HL-60 (cell line): ENCODE measurements at regions not wholly inside any gene's neighbourhood (a gene's known extent, or its start where the extent isn't known, plus 50 kb on each side); places are given as distances from the start of the nearest gene placed in this dataset.

Experiments
- DNase-seq, 2 experiments: peaks; one replicate each; pipeline ENCODE4 v3.0.0-alpha.2; 2010 to 2020; ENCODE audit warnings: low read depth in 1 of 2, low spot score in 1 of 2
- H3K27ac ChIP-seq: fragments of 250-450 bp; sonication (Bioruptor Pico); replicated peaks from 2 replicates; pipeline ENCODE4 v1.5.1; 2020; ENCODE audit warnings: mild to moderate bottlenecking, moderate library complexity
- H3K27me3 ChIP-seq: fragments of 250-450 bp; sonication (Bioruptor Pico); 2 replicates; pipeline ENCODE4 v1.5.1; 2021; ENCODE audit warnings: mild to moderate bottlenecking, moderate library complexity; ENCODE audit not compliant: insufficient read depth, poor library complexity, severe bottlenecking
- H3K4me3 ChIP-seq: replicated peaks from 2 replicates; pipeline ENCODE4 v1.5.1; 2011; ENCODE audit warnings: mild to moderate bottlenecking, control low read depth, low read length; ENCODE audit not compliant: insufficient read depth
- CTCF ChIP-seq: IDR thresholded peaks from one replicate; pipeline ENCODE4 v1.5.1; 2011; ENCODE audit warnings: low read length, control low read depth, inconsistent platforms; ENCODE audit not compliant: insufficient read depth
- GABPA ChIP-seq: IDR thresholded peaks from 2 replicates; pipeline ENCODE4 v1.6.1; 2012; ENCODE audit warnings: low read depth
- POLR2AphosphoS5 ChIP-seq: IDR thresholded peaks from 2 replicates; pipeline ENCODE4 v1.6.1; 2012; ENCODE audit warnings: low read depth
- REST ChIP-seq: IDR thresholded peaks from 2 replicates; pipeline ENCODE4 v1.6.1; 2012; ENCODE audit warnings: low read depth; ENCODE audit not compliant: insufficient replicate concordance
- SPI1 ChIP-seq: IDR thresholded peaks from 2 replicates; pipeline ENCODE4 v1.6.1; 2012; ENCODE audit warnings: low read depth, mild to moderate bottlenecking, borderline replicate concordance

GRCh38 chr11:134710861-134711407 is 298.9 kb upstream of the B3GAT1 start:
- H3K4me3 ChIP-seq, result no peak overlapping the region
- no peak for TF ChIP-seq GABPA
- TF ChIP-seq POLR2AphosphoS5, result no peak
- TF ChIP-seq CTCF, result no peak
- TF ChIP-seq REST, result no peak
- TF ChIP-seq SPI1, result no peak
- DNase-seq, result no peak
- no peaks in the 10 kb centered on the region for H3K27me3 ChIP-seq
- no peak overlapping the region for H3K27ac ChIP-seq

GRCh38 chr11:134705858-134706257 is 293.8 kb upstream of the B3GAT1 start:
- Histone ChIP-seq H3K27me3 (no peaks in the 10 kb centered on the region), H3K27ac (no peak overlapping the region)
- TF ChIP-seq REST, result no peak
- no peak for TF ChIP-seq SPI1
- no peak for TF ChIP-seq CTCF
- no peak for TF ChIP-seq GABPA
- no peak for TF ChIP-seq POLR2AphosphoS5

GRCh38 chr11:134702827-134703226 is 290.8 kb upstream of the B3GAT1 start:
- H3K4me3 ChIP-seq, result no peak overlapping the region
- no peak for TF ChIP-seq SPI1
- no peak for TF ChIP-seq POLR2AphosphoS5
- no peak for TF ChIP-seq GABPA
- no peak for TF ChIP-seq CTCF
- TF ChIP-seq REST, result no peak
- no peak overlapping the region for H3K27ac ChIP-seq
- no peaks in the 10 kb centered on the region for H3K27me3 ChIP-seq
- DNase-seq, result no peak

More at GRCh38 chr11:134705858-134706257, 293.8 kb upstream of the B3GAT1 start:
- no peak for DNase-seq
- no peak overlapping the region for H3K4me3 ChIP-seq
